RWPE2 (cell line): ENCODE measurements at regions not wholly inside any gene's neighbourhood (a gene's known extent, or its start where the extent isn't known, plus 50 kb on each side); places are given as distances from the start of the nearest gene placed in this dataset.

Source experiments
- ATAC-seq: fragments of 200-7000 bp; cut with Tn5 transposase; 3 replicates; pipeline ENCODE4 v1.9.1; 2021; ENCODE audit warnings: low read depth
- DNase-seq: peaks from one replicate; pipeline ENCODE4 v3.0.0-alpha.2; 2020; ENCODE audit warnings: low spot score
- H3K27ac ChIP-seq: fragments of 450-650 bp; 2 replicates; pipeline ENCODE4 v1.5.1; 2017; ENCODE audit warnings: mild to moderate bottlenecking; ENCODE audit not compliant: poor library complexity, severe bottlenecking
- H3K27me3 ChIP-seq: fragments of 250-450 bp; sonication (Bioruptor Pico); 2 replicates; pipeline ENCODE4 v1.5.1; 2021; ENCODE audit warnings: mild to moderate bottlenecking, moderate library complexity; ENCODE audit not compliant: insufficient read depth, poor library complexity, severe bottlenecking
- H3K36me3 ChIP-seq: fragments of 250-450 bp; sonication (Bioruptor Pico); 2 replicates; pipeline ENCODE4 v1.5.1; 2020; ENCODE audit warnings: low read depth, mild to moderate bottlenecking, moderate library complexity
- H3K4me1 ChIP-seq: fragments of 250-450 bp; sonication (Bioruptor Pico); 2 replicates; pipeline ENCODE4 v1.5.1; 2021; ENCODE audit warnings: mild to moderate bottlenecking, moderate library complexity; ENCODE audit not compliant: insufficient read depth, poor library complexity, severe bottlenecking
- H3K4me3 ChIP-seq: fragments of 250-450 bp; sonication (Bioruptor Pico); 2 replicates; pipeline ENCODE4 v1.5.1; 2021; ENCODE audit warnings: mild to moderate bottlenecking, moderate library complexity; ENCODE audit not compliant: severe bottlenecking
- H3K9me3 ChIP-seq: fragments of 250-450 bp; sonication (Bioruptor Pico); 2 replicates; pipeline ENCODE4 v1.5.1; 2021; ENCODE audit warnings: mild to moderate bottlenecking, moderate library complexity; ENCODE audit not compliant: severe bottlenecking
- TF ChIP-seq, protein P1 (sequence below): fragments of 450-650 bp; IDR thresholded peaks from one replicate; pipeline ENCODE4 v1.5.1; 2017; ENCODE audit warnings: mild to moderate bottlenecking, moderate library complexity; ENCODE audit not compliant: poor library complexity, severe bottlenecking

DNA sequence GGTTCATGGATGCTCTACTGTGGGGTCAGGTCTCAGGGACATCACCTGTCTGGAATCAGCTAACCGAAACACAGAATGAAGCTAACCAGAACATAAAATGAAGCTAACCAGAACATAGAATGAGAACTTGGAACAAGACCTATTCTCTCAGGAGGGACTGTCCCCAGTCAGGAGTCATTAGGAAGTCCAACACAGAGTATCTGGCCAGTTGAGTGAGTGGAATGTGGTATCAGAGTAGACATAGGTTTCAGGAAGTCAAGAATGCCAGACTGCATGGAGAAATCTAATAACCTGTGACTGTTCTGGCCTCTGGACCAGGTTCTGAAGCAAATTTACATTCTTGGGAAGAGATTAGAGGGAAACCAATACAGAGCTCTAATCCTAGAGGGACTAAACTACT, 609.6 kb downstream of the PRELID2 start:
- DNase-seq (no peak), ATAC-seq (no peak)
- no peak overlapping the region for H3K27ac ChIP-seq
- no peak overlapping the region for H3K4me3 ChIP-seq
- H3K9me3 ChIP-seq, result no peaks in the 10 kb centered on the region
- H3K4me1 ChIP-seq, result no peaks in the 10 kb centered on the region
- no peaks in the 10 kb centered on the region for H3K36me3 ChIP-seq
- H3K27me3 ChIP-seq, result no peaks in the 10 kb centered on the region
- TF ChIP-seq, protein P1, sequence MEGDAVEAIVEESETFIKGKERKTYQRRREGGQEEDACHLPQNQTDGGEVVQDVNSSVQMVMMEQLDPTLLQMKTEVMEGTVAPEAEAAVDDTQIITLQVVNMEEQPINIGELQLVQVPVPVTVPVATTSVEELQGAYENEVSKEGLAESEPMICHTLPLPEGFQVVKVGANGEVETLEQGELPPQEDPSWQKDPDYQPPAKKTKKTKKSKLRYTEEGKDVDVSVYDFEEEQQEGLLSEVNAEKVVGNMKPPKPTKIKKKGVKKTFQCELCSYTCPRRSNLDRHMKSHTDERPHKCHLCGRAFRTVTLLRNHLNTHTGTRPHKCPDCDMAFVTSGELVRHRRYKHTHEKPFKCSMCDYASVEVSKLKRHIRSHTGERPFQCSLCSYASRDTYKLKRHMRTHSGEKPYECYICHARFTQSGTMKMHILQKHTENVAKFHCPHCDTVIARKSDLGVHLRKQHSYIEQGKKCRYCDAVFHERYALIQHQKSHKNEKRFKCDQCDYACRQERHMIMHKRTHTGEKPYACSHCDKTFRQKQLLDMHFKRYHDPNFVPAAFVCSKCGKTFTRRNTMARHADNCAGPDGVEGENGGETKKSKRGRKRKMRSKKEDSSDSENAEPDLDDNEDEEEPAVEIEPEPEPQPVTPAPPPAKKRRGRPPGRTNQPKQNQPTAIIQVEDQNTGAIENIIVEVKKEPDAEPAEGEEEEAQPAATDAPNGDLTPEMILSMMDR, result no peak

DNA sequence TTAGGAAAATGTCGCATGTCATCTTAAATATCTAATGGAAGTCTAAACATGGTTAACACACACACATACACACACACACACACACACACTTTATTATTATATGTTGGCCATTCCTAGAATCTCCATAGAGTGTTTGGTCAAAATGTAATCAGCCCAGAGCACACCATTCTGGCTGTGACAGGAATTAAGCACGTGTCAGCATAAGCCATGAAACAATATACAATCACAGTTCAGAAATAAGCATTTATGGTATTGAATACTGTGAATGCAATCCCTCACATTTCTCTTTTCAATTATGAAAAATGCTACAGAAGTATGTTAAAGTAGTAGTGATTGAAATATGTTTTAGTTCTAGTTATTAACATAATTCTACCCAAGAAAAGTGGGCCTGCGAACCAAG, 611.6 kb downstream of the PRELID2 start:
- H3K4me3 ChIP-seq, result no peak overlapping the region
- DNase-seq (no peak), ATAC-seq (no peak)
- no peaks in the 10 kb centered on the region for H3K36me3 ChIP-seq
- TF ChIP-seq, protein P1, result no peak
- H3K9me3 ChIP-seq, result no peaks in the 10 kb centered on the region
- H3K27ac ChIP-seq, result no peak overlapping the region
- no peaks in the 10 kb centered on the region for H3K27me3 ChIP-seq
- H3K4me1 ChIP-seq, result no peaks in the 10 kb centered on the region

DNA sequence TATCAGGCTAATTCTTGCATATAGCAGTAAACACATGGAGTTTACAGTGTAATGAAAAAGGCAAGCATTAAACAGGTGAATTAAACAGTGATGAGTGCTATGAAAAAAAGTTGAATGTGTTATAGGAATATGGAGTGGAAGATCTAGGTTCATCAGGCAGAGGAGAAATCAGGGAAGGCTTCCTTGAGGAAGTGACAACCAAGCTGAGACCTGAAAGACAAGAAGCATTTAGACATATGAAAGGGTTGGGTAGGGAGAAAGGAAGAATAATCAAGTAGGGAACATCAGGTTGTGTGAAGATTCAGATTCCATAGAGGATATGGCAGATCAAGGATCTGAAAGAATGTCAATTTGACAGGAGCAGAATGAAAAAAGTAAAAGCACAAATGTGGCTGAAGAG, 612.5 kb downstream of the PRELID2 start:
- Histone ChIP-seq H3K27ac (no peak overlapping the region), H3K4me3 (no peak overlapping the region), H3K27me3 (no peaks in the 10 kb centered on the region), H3K9me3 (no peaks in the 10 kb centered on the region), H3K4me1 (no peaks in the 10 kb centered on the region), H3K36me3 (no peaks in the 10 kb centered on the region)
- ATAC-seq (no peak), DNase-seq (no peak)
- TF ChIP-seq, protein P1, result no peak

DNA sequence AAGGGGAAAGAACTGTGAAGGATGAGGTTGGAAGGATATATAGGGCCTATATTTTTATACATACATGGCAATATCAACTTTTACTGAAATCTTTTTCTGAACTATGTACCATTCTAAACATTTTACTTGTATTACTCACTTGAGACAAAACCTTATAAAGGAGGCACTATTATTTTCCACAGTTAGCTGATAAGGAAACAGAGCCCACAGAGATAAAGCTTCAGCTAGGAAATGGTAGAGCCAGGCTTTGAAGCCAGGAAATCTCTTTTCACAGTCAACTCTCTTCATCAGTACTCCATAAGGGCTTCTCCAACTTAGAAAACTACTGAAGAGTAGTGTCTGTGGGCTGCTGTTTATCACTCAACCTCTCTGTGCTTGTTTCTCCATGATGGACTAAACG, 613.7 kb downstream of the PRELID2 start:
- Histone ChIP-seq H3K4me1 (no peaks in the 10 kb centered on the region), H3K27ac (no peak overlapping the region), H3K27me3 (no peaks in the 10 kb centered on the region), H3K9me3 (no peaks in the 10 kb centered on the region), H3K36me3 (no peaks in the 10 kb centered on the region), H3K4me3 (no peak overlapping the region)
- ATAC-seq (no peak), DNase-seq (no peak)
- TF ChIP-seq, protein P1, result no peak

DNA sequence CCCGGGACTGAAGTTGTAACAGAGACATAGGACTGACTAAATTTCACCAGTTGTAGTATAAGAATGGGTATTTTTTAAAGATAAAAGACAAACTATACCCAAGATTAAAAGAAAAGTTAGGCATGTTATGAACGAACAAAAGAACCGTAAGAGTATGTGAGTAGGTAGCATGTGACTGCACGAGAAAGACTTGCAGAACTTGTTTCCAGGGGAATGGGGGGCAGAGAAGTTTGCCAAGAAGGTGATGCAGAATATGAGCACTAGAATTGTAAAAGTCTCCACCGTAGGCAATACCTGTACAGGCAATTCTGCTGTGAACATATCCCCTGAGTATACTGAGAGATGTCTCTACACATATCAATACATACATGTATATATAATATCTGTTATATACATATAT, 614.7 kb downstream of the PRELID2 start:
- Histone ChIP-seq H3K9me3 (no peaks in the 10 kb centered on the region), H3K36me3 (no peaks in the 10 kb centered on the region), H3K27me3 (no peaks in the 10 kb centered on the region), H3K4me3 (no peak overlapping the region), H3K27ac (no peak overlapping the region), H3K4me1 (no peaks in the 10 kb centered on the region)
- TF ChIP-seq, protein P1, result no peak
- ATAC-seq, result no peak; the same call in 2 of the 3 replicates
- DNase-seq, result no peak
